Inflammatory macrophage treated with lipopolysaccharide for 1 hour (primary cell): ENCODE measurements at regions not wholly inside any gene's neighbourhood (a gene's known extent, or its start where the extent isn't known, plus 50 kb on each side); places are given as distances from the start of the nearest gene placed in this dataset.
A peak's percentile ranks its signal among the peaks of the same experiment; 100 is the strongest.
"Not testable (repeated sequence)": the region's sequence is repeated elsewhere in the genome, so short reads cannot be mapped to it uniquely, and the experiment has no call there.

ENCODE experiments used
- DNase-seq, 2 donors: peaks; one replicate each; pipeline ENCODE4 v3.0.0-alpha.2; 2020 to 2022

DNA sequence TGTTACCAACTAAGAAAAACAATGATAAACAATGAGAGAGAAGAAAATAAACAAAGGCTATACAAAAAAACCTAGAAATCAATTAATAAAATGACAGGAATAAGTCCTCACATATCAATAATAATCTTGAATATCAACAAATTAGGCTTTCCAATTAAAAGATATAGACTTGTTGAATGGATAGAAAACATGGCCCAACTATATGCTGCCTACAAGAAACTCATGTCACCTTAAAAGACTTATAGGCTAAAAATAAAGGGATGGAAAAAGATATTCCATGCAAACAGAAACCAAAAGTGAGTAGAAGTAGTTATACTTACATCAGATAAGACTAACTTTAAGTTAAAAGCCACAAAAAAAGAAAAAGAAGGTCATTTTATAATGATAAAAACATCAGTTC lies 183.9 kb downstream of the MYRFL start:
- DNase-seq = no peak

DNA sequence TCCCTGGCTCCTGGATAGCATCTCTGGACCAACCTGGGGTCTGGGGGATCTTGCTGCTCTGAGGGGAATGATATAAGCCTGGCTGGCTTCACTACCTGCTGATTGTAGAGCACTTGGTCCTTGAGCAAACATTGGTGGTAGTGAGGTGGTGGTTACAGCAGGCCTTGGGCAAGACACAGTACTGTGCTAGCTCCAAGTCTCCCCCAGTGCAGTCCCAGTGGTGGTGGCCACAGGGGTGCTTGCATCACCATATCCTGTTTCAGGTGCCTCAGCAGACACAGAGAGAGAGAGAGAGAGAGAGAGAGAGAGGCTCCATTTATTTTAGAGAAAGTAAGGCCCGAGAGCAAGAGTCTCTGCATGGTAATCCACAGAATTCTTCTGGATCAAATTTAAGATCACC lies 186.3 kb downstream of the MYRFL start:
- DNase-seq = no peak

DNA sequence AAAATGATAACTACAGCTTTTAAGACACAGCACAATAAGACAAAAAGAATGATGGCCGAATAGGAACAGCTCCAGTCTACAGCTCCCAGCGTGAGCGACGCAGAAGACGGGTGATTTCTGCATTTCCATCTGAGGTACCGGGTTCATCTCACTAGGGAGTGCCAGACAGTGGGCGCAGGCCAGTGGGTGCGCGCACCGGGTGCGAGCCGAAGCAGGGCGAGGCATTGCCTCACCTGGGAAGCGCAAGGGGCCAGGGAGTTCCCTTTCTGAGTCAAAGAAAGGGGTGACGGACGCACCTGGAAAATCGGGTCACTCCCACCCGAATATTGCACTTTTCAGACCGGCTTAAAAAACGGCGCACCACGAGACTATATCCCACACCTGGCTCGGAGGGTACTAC lies 188.0 kb downstream of the MYRFL start:
- DNase-seq = not testable (repeated sequence)

DNA sequence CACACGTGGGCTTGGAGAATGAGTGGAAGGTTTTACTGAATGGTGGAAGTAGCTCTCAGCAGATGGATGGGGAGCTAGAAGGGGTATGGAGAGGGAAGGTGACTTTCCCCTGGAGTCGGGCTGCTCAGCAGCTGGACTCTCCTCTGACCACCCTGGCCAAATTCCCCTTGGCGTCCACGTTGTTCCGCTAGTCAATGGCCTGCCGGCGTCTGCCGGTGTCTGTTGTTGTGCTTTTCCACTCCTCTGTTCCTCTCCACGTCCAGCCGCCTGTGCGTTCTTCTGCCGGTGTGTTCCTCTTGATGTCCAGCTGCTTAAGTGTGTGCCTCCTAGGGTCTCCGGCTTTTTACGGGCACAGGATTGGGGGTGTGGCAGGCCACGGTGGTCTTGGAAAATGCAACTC lies 203.5 kb downstream of the MYRFL start:
- no peak for DNase-seq

DNA sequence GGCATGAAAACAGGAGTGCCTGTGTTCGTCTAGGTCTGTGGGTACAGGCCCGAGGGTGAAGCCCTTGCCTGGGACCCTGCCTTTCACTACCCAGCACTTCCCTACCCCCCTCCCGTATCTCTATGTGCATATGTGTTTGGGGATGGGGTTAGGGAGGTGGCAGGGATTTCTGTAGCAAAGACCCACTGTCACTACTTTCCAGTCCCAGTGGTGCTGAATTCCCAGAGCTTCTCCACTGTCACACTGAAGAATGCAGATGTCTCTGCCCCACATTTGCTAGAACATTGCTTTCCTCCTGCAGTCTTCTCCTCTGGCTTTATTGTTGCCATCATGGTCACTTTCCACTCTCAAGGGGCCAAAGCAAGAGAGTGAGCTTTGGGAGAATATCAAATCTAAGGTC lies 203.9 kb downstream of the MYRFL start:
- DNase-seq = no peak

DNA sequence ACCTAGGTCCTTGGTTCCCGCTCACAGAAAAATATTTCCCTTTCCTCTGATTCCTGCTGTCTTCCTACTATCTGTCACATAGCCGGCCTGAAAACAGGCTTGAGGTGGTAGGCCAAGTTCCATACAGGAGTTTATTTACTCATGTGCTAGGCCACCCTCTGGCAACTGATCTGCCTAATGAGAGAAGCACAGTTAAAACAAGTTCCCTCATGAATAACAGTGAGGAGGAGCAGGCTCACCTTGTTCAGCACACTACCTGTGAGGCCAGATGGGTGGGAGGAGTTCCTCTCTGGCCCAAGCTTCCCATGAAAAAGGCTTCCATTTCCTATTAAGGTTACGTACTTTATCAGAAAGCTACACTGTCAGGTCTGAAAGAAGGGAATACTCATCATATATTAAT lies 206.0 kb downstream of the MYRFL start:
- DNase-seq = no peak

DNA sequence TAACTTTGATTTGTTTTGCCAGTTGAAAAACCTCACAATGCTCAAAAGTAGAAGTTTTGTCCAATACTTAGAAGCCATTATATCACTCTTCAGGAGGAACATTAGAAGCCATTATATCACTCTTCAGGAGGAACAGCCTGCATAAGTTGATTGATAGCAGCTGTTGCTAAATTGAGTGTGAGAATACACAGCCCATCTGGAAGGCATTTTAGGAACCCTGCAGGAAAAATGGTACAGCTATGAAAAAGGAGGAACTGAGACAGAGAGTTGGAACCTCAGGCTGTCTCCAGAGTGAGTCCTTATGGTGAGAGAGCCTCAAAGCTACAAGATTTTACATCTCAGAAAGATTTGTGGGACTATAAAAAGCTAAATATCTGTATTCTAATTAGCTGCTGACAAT lies 207.0 kb downstream of the MYRFL start:
- DNase-seq = no peak

DNA sequence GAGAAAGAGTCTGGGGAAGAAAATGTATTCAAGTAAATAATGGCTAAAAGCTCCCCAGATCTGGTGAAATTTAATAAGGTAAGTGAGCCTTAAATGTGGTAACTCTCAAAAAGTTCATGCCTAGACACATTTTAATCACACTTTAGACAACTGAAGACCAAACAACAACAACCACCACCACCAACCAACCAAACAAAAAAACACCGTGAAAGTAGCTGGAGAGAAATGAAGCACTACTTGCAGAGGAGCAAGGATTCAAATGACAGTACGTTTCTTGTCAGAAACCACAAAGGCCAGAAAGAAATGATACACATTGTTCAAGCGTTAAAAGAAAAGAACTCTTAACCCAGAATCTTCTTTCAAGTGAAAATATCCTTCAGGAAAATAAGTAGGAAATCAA lies 208.3 kb downstream of the MYRFL start:
- no peak for DNase-seq

DNA sequence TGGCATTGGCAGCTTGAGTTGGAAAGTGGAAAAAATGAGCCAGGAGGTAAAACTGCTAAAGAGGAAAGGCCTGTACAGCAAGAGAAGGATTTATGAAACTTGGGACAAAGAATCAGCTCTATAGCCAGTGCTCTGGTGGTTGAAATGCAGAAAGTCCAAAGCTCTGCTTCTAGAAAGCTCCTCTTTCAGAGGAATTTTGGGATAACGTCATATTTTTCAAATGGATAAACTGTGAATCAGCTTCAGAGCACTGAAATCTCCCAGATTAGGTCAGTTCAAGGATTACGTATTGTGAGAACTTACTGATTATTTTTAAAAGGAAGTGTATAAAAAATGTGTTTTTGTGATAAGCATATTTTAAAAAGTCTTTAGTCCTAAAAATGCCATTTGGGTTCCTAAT lies 203.1 kb upstream of the CNOT2 start:
- DNase-seq = no peak

DNA sequence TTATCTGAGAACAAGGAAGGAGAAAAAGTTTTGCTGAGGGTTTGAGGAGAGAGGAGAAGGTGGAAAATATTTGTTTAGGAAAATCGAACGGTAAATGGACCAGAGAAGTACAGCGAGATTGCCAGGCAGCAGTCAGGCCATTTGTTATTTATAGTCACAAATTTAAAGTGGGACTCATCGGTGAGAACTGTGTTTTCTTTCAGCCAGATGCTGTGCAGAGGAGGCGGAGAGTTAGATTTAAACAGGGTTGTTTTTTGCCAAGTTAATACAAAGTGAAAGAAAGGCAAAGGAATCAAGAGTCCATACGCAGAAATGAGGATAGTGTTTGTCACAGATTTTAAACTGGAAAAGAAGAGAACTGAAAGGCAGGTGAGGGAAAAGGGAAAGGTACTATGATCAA lies 200.6 kb upstream of the CNOT2 start:
- DNase-seq = no peak

DNA sequence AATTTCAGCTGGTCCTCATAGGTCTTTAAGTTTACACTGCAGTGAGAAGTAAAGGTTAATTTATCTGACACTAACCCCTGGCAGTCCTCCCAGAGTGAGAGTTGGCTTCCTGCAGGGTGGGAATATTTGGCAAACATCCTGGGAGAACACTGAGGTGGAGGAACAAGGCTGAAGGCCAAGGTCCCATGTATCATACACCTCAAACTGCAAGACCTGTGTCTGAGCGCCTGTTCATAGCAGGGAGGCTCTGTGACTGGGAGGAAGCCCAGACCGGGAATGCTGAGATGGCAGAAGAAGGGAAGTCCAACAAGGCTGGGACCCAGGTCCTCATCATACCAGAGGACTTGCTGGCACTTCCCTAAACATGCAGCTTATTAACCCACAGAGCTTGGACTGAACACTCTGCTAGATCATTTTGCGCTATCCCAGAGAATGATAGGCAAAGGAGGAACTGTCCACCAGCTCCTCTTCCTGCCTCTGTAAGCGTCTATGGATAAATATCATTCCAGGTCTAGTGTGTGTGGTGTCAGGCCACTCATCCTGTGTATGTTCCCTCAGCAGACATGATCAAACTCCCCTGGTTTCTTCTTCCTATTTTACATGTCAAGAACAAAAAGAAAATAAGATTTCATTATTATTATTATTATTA lies 199.6 kb upstream of the CNOT2 start:
- DNase-seq = no peak

DNA sequence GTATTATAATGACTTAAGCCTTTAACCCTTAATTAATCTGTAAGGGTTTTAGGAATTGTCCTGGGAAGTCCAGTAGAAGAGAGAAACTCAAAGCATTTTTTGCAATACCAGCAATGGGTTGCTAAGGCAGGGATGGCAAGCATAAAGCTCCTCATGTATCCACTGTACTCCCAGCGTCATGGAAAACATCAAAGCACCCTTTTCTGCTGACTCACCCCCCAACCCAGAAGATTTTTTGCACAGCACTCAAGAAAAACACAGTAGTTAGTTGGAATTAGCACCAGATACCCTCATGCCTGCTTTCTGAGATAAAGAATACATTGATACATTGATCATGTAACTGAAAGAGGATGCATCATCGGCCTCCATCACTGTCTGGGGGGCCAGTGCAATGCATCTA lies 199.1 kb upstream of the CNOT2 start:
- no peak for DNase-seq

DNA sequence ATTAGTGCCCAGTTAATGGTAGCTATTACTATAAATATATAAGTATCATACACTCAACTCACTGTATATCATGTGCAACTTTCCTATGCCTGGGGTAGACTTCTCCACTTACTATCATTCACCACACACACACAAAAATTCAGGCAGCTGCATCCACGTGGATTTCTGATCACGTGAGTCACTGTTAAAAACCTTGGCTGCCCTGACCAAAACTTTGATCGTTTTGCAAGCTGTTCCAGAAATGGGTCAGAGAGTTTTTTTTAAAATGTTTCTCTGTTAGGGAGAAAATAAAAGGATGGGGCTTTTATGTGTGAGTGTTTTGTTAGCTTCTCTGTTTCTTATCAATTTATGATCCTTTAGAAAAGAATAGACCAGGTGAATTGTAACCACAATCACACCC lies 198.2 kb upstream of the CNOT2 start:
- no peak for DNase-seq

DNA sequence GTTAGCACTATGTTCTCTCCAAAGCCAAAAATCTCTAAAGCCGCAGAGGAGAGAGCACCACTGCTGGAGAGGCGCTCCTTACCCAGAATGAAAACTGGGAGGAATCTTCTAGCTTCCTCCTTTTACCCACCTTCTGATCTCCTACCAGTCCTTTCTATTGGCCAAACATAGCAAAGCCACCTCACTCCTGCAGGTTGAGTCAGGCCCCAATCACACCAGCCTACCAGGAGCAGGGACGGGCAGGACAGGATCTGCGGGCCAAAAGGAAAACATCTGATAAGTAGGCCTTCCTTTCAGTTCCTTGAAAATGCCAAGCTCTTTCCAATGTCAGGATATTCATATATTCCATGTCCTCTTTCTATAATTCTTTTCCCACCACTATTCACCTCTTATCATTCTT lies 197.7 kb upstream of the CNOT2 start:
- no peak for DNase-seq

DNA sequence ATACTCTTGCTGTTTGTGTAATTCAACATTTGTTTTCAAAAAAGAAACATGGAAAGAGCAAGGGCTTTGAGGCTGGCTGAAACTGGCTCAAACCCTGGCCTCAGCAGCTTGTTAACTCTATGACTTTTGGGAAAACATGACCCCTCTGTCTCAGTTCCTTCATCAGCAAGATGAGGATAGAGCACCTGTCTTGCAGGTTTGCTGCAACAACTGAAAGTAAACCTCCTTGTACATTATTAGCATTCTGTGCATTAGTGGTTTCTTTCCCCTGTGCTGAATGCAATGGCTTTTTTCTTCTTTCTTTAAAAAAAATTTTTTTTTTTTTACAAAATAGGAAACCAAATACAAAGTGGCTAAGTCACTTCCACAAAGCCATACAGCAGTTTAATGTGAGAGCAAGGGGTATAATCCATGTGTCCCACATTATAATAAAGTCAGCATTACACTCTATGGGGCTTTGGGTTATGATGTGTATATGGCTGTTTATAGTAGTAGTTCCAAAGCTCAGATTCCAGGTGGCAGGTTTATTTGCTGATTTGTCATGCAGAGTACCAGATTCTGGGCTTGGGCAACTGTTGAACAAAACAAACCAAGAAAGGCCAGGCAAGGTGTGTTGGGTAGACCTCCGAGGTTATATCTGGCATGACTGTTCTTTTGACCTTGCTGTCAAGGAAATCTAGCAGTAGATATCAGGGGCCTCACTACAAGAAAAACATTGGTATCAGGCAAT lies 194.5 kb upstream of the CNOT2 start:
- no peak for DNase-seq

DNA sequence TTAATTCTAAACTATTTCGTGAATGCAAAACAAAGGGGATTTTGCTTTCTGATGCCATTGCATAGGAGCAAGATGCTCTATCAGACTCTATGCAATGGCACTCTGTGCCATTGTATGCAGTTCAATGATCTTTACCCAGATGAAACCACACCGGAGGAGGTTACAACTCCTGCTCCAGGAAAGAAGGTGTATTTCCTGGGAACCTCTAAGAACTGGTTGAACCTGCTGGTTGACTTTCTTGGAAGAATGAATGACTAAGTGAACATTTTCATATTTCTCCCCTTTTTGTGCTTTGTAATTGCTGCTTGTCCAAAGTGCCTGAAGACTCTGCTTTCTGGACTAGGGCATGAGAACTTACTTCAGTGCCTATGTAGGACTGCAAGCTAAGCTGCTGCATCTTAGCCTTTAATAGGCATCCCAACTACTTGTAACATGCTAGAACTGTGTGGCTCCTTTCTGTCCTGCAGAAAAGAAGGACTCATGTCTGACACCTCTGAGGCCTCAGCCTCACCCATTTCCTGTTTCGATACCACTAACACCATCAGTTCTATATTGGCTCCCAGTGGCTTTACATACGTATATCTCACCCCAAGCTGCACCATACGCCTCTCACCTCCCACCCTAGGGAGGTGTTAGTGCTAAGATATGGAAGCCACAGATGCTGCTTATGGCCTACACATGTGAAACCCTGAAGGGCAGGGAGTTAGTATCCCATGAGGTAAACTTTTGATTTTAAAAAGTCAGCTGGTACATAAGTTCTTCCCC lies 193.5 kb upstream of the CNOT2 start:
- peak in 1 of 2 donors; percentile 18 for DNase-seq

DNA sequence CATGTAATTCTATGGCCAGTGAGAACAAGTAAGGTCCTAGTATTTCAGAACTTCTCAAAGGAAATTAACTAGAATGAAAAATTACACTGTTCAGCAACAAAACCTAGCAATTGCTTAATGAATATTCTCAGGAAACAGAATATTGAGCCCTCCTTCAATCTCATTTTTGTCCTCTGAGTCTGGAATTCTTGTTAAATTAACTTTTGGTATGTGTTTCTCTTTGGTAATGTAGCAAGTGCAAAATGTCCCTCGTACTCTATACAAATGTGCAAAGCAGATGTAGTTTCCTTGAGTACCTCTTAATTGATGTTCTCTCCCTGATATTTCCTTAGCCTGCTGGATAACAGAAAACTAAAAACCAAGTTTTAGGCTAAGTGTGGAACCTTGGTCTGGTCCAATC lies 190.8 kb upstream of the CNOT2 start:
- DNase-seq = peak in 1 of 2 donors; percentile 1

DNA sequence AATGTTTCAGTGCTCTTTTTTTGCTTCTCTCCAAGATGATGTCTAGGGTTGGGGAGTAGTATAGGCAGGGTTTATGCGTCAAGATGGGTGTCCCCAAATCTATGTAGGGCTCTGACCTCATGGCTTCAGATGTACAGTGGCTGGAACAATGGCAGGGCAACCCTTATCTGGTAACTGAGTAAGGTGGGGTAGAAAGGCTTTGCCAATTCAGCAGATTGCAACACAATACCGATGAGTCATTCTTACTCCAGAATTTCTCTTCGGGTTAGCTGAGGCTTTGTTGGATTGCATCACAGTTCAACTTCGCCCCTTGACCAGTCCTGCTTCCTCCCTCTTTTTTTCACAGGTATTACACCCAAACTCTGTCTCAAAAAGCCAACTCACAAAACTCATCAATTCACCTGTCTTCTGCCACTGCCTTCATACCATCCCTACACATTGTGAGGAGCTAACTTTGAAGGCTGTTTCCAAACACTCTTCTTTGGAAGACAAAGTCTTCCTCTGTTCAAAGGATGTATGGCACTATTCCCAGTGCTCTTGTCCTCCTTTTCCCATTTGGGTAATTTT lies 190.2 kb upstream of the CNOT2 start:
- DNase-seq = peak; percentile 69 to 89

DNA sequence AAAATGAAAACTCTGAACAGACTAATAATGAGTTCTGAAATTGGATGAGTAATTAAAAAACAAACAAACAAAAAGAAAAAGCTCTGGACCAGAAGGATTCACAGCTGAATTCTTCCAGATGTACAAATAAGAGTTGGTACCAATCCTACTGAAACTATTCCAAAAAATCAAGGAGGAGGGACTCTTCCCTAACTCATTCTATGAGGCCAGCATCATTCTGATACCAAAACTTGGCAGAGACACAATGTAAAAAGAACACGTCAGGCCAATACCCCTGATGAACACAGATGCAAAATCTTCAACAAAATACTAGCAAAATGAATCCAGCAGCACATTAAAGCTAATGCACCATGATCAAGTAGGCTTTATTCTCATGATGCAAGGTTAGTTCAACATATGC lies 183.9 kb upstream of the CNOT2 start:
- no peak for DNase-seq

DNA sequence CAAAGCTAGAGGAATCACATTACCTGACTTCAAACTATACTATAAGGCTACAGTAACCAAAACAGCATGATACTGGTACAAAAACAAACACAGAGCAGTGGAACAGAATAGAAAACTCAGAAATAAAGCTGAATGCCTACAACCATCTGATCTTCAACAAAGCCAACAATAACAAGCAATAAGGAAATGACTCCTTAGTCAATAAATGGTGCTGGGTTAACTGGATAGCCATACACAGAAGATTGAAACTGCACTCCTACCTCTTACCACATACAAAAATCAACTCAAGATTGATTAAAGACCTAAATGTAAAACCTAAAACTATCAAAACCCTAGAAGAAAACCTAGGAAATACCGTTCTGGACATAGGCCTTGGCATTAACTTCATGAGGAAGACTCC lies 182.6 kb upstream of the CNOT2 start:
- DNase-seq = no peak

DNA sequence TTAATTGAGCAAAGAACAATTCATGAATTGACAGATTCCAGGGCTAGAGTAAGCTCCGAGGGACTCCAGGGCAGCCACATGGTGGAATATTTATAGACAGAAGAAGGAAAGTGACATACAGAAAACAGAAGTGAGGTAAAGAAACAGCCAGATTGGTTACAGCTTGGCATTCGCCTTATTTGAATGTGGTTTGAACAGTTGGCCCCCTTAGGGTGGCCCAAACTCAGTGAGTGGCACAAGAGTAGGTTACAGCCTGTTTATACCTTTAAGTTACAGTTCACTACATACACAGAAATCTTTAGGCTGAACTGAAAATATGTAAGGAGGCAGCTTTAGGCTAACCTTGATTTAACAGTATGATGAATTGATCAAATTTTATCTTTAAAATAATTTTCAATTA lies 174.5 kb upstream of the CNOT2 start:
- DNase-seq = no peak

DNA sequence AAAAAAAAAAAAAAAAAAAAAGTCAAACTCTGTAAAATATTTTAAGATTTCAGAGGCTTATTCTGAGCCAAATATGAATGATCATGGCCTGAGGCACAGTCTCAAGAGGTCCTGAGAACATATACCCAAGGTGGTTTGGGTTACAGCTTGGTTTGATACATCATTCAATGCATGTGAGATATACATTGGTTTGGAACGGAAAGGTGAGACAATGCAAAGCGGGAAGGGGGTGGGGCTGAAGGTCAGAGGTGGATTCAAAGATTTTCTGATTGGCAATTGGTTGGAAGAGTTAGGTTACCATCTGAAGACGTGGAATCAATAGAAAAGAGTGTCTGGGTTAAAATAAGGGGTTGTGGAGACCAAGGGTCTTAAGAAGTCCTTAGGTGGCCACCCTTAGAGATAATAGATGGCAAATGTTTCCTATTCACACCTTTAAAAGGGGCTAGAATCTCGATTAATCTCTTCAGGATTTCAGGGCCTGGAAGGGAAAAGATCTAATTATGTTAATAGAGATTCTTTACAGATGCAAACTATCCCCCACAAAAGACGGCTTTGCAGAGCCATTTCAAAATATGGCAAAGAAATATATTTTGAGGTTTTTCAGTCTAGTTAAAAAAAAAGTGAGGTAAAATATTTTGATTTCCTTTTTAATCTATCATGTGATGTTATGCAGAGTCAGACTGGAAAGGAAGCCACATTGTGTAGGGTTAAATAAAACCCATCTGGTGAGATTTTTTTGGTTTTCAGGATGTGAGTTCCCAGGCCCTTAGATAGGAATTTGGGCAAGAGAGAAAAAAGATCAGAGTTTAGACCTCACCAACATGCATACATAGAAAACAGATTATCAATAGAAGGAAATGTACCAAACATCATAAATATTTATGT lies 173.8 kb upstream of the CNOT2 start:
- DNase-seq = no peak

DNA sequence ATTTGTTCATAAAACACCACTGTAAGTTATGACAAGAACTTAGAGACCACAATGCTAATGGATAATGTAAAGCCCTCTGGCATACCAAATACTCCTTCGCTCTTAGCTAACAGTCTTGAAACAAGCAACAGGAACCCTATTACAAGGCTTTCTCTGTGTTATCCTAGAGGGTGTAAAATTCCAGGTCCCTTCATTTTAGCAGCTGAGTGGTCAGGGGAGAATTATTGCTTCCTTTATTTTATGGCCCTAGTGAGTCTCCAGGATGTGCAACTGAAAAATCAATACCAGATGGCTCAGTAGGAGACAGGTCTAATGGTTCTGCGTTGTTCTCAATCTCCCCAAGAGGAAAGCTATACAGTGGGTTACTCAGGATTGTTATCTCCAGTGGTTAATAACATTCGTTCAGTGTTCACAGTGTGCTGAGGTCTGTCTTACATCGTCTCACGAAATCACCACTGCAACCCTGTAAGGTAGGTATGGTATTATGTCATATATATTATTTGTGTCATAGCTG lies 172.7 kb upstream of the CNOT2 start:
- no peak for DNase-seq
